ENCODE measurements at regions not wholly inside any gene's neighbourhood (a gene's known extent, or its start where the extent isn't known, plus 50 kb on each side); places are given as distances from the start of the nearest gene placed in this dataset.

DNA sequence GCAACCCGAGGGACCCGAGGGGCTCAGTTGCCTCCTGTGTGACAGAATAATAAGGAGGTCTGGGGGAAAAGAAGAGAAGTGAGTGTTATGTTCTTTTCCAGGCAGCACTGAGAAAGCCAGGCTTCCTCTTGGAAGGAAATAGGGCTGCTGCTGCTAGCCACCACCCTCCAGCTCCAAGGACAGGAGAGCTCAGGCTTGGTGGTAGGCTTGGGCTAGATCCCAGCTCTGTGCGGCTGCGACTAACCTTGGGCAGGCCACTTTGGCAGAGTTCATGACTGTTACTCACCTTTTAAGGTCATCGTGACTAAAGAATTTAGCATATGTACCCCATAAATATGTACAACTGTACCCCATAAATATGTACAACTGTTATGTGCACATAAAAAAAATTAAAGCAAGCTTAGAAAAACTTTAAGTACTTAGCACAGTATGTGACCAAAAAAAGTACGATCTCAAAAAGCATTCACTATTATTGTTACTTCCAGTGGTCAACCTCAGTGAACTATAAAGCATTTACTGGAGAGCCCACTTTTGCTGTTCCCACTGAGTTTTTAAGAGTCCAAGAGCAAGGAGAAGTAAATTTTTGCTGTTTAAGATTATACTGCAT lies 124.7 kb upstream of the POU2AF2 start:
- TF ChIP-seq, protein P1, sequence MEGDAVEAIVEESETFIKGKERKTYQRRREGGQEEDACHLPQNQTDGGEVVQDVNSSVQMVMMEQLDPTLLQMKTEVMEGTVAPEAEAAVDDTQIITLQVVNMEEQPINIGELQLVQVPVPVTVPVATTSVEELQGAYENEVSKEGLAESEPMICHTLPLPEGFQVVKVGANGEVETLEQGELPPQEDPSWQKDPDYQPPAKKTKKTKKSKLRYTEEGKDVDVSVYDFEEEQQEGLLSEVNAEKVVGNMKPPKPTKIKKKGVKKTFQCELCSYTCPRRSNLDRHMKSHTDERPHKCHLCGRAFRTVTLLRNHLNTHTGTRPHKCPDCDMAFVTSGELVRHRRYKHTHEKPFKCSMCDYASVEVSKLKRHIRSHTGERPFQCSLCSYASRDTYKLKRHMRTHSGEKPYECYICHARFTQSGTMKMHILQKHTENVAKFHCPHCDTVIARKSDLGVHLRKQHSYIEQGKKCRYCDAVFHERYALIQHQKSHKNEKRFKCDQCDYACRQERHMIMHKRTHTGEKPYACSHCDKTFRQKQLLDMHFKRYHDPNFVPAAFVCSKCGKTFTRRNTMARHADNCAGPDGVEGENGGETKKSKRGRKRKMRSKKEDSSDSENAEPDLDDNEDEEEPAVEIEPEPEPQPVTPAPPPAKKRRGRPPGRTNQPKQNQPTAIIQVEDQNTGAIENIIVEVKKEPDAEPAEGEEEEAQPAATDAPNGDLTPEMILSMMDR (IDR thresholded peaks at IDR 0.05) = no peak
- Mint-ChIP-seq H3K4me3 (no peak overlapping the region), H3K27ac (no peak overlapping the region), H3K36me3 (ENCODE audit: low read depth) (no peaks in the 10 kb centered on the region), H3K27me3 (no peaks in the 10 kb centered on the region), H3K4me1 (ENCODE audit: low read depth) (no peaks in the 10 kb centered on the region), H3K9me3 (no peaks in the 10 kb centered on the region)
- no peak for DNase-seq
- intact Hi-C loops (cut with micrococcal nuclease) = no loop called here
- ChIA-PET POLR2A (no interaction called here), CTCF (no interaction called here)
- ATAC-seq = no peak

DNA sequence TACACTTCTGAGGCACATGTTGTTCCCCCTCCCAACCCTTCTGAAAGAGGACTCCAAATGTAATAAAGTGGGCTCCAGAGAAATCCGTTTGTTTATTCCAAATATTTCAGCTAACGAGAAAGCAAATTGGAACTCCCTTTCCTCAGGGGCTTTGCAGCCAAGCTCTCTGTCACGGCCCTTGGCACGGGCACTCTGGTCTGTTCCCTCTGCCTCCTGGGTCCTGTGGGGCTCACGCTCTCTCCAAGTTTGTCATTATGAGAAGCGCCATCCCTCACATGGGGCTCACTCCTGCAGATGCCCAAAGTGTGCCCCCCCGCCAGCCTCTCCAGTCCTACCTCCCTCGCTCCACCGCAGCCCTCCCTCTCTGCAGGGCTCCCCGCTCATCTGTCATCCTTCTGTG lies 125.4 kb upstream of the POU2AF2 start:
- H3K9me3 Mint-ChIP-seq = no peaks in the 10 kb centered on the region
- H3K4me1 Mint-ChIP-seq (ENCODE audit: low read depth) = no peaks in the 10 kb centered on the region
- H3K27me3 Mint-ChIP-seq = no peaks in the 10 kb centered on the region
- TF ChIP-seq, protein P1 (IDR thresholded peaks at IDR 0.05) = no peak
- no peak overlapping the region for H3K27ac Mint-ChIP-seq
- no peak for DNase-seq
- POLR2A ChIA-PET = no interaction called here
- ATAC-seq = no peak
- no peaks in the 10 kb centered on the region for H3K36me3 Mint-ChIP-seq (ENCODE audit: low read depth)
- CTCF ChIA-PET = no interaction called here
- H3K4me3 Mint-ChIP-seq = no peak overlapping the region
- intact Hi-C loops (cut with micrococcal nuclease) = no loop called here

DNA sequence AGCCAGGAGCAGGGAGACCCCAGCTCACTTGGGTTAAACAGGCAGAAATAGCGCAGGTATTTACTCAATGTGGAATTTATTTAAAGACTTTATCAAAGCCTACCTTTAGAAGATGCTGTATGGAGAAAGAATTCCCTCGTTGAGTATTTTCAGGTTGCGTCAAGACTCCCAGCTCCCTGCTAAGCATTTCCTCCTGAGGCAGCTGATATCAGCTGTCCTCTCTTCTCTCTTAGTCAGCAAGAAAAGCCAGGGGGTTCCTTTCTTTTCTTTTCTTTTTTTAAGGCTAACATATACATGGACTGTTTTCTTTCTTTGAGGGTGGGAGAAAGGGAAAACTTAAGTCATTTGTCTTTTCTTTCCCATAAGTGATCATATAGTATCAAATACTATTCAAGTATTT lies 125.8 kb upstream of the POU2AF2 start:
- Mint-ChIP-seq H3K27me3 (no peaks in the 10 kb centered on the region), H3K9me3 (no peaks in the 10 kb centered on the region), H3K4me3 (no peak overlapping the region), H3K27ac (no peak overlapping the region), H3K4me1 (ENCODE audit: low read depth) (no peaks in the 10 kb centered on the region), H3K36me3 (ENCODE audit: low read depth) (no peaks in the 10 kb centered on the region)
- intact Hi-C loops (cut with micrococcal nuclease) = no loop called here
- ChIA-PET CTCF (no interaction called here), POLR2A (no interaction called here)
- ATAC-seq (no peak), DNase-seq (no peak)
- TF ChIP-seq, protein P1 (IDR thresholded peaks at IDR 0.05) = no peak

DNA sequence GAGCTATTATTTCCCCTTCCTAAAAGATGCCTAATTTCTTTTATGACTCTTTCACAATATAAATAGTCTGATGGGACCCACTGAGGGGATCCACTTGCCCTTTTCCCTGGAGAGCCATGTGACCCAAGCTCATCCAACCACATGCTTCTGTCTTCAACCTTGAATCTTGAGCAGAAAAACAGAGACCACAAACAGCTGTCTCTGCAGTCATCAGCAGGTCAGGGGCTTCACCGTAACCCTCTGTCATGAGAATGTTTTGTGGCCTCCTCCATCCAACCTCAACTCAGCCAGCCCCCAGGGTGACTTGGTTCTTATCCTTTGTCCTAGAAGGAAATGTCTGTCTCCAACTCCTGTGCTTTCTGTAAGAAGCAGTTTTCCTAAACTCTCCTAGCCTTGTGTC lies 129.6 kb upstream of the POU2AF2 start:
- Mint-ChIP-seq H3K4me1 (ENCODE audit: low read depth) (no peaks in the 10 kb centered on the region), H3K27ac (no peak overlapping the region), H3K27me3 (peaks cover 1% of the 10 kb centered on the region), H3K36me3 (ENCODE audit: low read depth) (no peaks in the 10 kb centered on the region), H3K4me3 (no peak overlapping the region), H3K9me3 (no peaks in the 10 kb centered on the region)
- DNase-seq = no peak
- CTCF ChIA-PET = no interaction called here
- TF ChIP-seq, protein P1 (IDR thresholded peaks at IDR 0.05) = no peak
- intact Hi-C loops (cut with micrococcal nuclease) = no loop called here
- no peak for ATAC-seq
- POLR2A ChIA-PET = no interaction called here

DNA sequence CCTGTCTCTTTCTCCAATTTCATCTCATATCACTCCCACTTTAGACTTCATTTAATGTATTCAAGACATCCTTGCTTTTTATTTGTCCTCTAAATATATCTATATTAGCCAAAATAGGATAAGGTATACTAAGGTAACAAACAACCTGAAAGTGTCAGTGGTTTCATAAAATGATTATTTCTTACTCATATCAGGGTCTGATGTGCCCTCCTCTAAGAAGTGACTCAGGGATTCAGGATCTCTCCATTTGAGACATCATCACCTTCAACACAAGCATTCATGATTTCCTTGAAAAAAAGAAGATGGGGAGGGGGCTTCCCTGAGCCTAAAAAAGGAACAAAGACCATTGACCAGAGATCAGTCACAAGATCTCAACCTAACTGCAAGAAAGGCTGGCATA lies 131.4 kb upstream of the POU2AF2 start:
- intact Hi-C loops (cut with micrococcal nuclease) = no loop called here
- Mint-ChIP-seq H3K27ac (no peak overlapping the region), H3K36me3 (ENCODE audit: low read depth) (no peaks in the 10 kb centered on the region), H3K4me1 (ENCODE audit: low read depth) (no peaks in the 10 kb centered on the region), H3K9me3 (no peaks in the 10 kb centered on the region), H3K4me3 (no peak overlapping the region), H3K27me3 (peaks cover 1% of the 10 kb centered on the region)
- CTCF ChIA-PET = no interaction called here
- TF ChIP-seq, protein P1 (IDR thresholded peaks at IDR 0.05) = no peak
- POLR2A ChIA-PET = no interaction called here
- DNase-seq (no peak), ATAC-seq (no peak)

Measured in activated CD8-positive, alpha-beta T cell treated with anti-CD3 and anti-CD28 coated beads for 36 hours (primary cell).